Hematopoietic multipotent progenitor cell treated with erythropoietin and hydrocortisone succinate and interleukin-3 and kit ligand, for 15 days (in vitro differentiated cells): ENCODE measurements at regions not wholly inside any gene's neighbourhood (a gene's known extent, or its start where the extent isn't known, plus 50 kb on each side); places are given as distances from the start of the nearest gene placed in this dataset.
"Not testable (repeated sequence)": the region's sequence is repeated elsewhere in the genome, so short reads cannot be mapped to it uniquely, and the experiment has no call there.

ENCODE experiments used
- DNase-seq: peaks from one replicate; pipeline ENCODE4 v3.0.0-alpha.2; 2015; ENCODE audit warnings: low spot score

DNA sequence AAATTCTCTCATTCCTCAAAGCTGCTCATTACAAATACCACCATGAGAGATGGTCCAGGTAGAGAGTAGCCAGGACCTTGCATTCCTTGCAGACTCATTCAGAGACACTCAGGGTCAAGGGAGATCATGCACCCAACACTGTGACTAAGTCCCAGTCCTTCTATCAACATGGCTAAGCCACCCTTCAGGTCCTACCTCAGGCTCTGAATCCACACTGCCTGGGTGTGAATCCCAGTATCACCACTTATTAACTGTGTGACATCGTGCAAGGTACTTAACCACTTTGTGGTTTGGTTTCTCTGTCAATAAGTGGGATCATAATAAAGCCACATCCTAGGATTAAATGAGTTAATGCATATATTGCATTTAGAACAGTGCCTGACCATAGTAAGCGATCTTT is 124.1 kb upstream of the NEIL3 start:
- no peak for DNase-seq

DNA sequence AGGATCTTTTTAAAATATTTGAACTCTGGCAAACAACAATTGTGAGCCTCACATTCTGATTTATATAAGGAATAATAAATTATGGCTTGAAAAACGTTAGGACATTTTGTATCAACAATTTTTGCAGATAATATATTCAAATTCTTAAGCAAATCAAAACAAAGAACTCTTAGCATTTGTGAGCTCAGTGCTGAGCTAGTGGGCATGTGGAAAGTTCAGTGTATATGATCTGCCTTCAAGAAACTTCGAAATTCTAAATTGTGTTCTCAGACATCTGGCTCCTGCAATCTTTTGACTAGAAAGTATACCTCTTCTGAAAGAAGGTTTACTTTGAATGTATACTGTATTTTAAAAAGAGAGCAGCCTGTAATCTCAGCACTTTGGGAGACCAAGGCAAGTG is 122.3 kb upstream of the NEIL3 start:
- DNase-seq = no peak

DNA sequence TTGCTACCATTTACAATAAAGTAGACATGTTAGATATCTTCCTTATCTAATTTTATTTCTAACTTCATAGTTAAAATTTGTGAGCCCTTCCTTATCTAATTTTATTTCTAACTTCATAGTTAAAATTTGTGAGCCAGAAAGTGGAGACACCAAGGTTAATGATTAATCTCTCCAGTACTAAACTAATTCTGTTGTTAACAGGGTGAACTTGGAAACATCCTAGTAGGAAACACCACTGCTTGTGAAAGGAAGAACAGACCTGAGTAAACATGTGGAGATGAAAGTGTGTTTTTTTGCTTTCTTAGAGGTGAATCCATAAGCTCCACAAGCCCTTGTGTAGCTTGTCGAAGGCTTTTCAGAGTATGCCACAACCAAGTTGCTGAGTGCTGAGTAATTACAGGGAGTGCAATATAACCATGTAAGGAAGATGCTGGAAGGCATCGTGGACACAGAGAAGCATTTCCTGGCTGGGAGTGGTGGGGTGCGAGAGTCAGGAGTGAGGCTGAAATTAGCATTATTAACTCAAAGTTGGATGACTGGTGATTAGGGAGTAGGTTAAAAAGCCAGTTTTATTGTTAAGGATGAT is 118.6 kb upstream of the NEIL3 start:
- DNase-seq = no peak

DNA sequence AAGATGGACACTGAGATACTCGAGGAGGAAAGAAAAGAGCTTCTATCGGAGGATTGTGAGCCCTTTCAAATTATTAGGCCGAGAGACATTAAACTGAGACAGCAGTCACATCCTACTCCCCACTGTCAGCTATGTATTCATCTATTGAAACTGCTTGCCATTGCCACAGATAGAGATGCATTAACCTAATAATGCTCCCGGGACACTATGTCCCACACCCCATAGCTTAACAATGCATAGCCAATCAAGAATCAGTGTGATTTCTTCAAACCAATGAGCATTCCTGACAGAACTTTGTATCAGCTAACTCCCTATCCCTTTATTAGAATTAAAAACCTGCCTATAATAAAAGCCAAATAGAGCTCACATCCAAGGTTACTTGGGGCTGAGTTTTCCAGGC is 118.1 kb upstream of the NEIL3 start:
- DNase-seq = no peak

- no peak for DNase-seq
Measured at GRCh38 chr4:177191991-177192390, 117.7 kb upstream of the NEIL3 start.

GRCh38 chr4:177193024-177193715 is 116.5 kb upstream of the NEIL3 start:
- DNase-seq = not testable (repeated sequence)

DNA sequence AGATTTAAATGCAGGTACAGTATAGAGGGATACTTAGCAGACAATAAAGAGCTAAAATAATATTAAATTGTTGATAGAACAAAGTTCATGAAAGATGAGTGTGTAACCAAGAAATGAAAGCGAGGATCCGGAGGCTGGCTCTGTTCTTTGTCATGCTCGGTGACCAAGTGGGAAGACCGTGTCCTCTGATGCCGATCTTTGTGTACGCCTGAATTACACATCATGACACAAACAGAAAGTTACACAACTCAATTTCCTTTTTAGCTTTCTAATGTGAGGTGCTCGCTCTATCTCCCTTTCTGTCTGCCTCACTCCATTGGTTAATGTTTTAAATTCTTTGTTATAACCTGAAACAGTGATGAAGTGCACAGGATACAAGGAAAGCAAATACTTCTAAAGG is 114.8 kb upstream of the NEIL3 start:
- DNase-seq = no peak

- no peak for DNase-seq
Measured at GRCh38 chr4:177196615-177197014, 113.1 kb upstream of the NEIL3 start.

DNA sequence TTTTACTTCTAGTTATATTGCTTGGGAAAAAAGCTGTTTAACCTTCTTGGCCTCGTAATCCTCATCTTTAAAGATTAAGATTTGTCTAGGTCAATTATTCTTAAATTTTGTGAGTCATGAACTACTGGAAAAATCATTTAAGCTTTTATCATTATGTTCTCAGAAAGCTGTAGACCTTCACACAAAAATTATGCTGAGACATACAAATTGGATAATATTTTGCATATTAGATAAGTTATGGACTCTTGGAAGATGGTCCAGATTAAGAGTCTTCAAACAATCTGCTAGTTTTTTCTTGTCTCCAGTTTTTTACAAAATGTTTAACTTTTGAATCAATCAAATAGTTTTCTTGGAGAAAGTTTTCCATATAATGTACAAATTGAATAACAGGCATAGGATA is 108.1 kb upstream of the NEIL3 start:
- DNase-seq = no peak

- DNase-seq = no peak
Measured at GRCh38 chr4:177204126-177204525, 105.5 kb upstream of the NEIL3 start.

- DNase-seq = no peak
Measured at GRCh38 chr4:177214935-177215334, 94.7 kb upstream of the NEIL3 start.

DNA sequence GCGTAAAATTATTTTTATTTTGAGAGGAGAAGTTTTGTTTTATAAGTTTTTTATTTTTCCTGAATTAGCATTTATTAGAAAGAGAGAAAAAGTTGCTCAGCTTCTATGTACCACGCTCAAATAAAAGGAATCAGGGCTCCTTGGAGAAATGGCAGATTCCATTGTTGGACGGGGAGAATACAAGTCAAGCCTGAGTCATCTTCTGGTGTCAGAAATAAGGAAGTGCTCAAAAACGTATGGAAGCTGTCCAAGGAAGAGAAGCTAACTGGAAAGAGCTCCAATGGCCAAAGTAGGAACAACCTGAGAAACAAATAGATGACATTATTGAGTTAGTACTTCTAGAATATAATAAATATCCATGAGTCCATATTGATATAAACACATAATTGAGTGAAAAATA is 89.3 kb upstream of the NEIL3 start:
- DNase-seq = no peak

DNA sequence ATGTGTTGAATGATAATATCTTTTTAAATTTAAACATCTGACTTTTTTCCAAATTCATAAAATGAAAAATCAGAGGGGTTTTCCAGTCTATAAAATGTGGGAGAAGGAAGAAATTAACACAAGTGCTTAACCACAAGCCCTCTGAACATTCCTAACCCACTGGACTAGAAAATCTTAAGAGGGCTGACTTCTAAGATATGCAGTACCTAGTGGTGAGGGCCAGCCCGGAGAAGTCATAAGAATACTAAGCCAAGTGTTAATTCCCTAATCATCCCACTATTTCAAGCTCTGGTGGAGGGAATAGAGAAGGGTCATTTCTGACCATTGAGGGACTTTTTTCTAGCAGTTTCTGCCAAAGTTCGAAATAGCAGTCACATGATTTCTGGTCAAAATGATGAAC is 86.9 kb upstream of the NEIL3 start:
- DNase-seq = no peak

DNA sequence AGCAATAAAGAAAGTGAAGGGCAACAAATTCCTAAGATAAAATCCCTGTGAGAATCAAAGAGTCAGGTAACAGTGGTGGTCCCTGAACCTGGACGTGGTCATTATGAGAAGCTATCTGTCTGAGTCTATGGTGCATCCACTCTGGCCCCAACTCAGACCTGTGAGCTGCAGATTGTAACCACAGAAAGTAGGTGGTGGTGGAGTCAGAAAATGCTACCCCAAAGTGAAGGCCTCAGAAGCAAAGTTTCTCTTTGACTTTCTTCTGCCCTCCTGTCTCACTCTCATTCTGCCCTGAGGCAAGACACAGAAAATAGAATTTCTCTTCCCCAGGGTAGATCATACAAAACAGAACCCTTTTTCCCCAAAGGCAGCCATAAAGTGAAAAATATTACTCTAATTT is 84.1 kb upstream of the NEIL3 start:
- no peak for DNase-seq

DNA sequence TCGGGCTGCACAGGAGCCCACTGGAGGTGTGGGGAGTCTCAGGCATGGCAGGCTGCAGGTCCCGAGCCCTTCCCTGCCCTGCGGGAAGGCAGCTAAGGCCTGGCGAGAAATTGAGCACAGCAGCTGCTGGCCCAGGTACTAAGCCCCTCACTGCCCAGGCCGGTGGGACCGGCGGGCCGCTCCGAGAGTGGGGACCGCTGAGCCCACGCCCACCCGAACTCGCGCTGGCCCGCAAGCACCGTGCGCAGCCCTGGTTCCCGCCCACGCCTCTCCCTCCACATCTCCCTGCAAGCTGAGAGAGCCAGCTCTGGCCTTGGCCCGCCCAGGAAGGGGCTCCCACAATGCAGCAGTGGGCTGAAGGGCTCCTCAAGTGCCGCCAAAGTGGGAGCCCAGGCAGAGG is 82.0 kb upstream of the NEIL3 start:
- no peak for DNase-seq

DNA sequence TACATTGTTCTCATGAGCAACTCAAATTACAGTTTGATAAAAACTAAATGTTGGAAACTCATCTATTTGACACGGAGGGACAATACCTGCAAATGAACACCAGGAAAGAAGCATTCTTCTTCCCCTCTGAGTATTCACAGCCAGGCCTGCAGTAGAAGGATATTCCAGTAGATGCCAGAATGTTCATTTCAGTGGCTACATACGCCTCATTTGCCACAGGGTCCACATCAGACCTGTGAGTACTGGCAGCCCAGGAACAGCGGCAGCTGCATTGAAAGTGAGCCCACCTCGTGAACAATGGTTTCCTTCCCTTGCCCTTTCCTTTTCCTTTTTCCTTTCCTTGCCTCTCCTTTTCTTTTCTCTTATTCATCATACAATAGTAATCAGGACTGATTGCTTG is 81.1 kb upstream of the NEIL3 start:
- DNase-seq = no peak

DNA sequence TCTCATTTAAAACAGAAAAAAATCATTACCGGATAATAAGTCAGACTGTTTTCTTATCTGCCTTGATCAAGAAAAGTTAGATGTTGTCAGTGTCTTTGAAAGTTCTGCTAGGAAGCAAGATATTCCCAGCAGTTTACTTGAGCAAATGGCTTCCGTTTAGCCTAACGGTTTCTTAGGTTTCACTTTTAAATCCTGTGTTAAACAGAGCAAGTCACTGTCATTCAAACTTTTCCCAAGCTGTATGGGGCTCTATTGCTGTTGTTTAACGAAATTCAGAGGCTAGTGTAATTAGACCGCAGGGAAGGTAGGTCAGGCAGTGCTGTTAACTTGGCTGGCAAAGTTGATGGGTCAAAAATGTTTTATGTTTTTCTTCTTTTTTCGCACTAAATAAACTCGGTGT is 80.3 kb upstream of the NEIL3 start:
- DNase-seq = no peak

DNA sequence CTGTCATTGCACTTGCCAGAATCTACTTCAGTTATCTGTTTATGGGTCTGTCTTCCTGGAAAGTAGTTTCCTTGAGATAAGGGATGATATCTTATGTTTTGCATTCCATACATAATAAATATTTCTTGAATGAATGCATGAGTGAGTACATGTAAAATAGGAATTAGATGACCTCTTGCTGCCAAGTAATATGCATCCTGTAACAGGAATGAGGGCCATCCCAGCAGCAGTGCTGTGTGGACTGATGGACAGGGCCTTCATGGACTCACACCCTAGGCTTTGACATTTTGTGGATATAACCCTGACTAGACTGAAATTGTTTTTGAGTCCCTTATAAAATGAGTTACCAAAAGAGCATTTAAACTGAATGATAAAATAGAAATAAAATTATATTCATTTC is 77.2 kb upstream of the NEIL3 start:
- DNase-seq = no peak

GRCh38 chr4:177235026-177235425 is 74.6 kb upstream of the NEIL3 start:
- no peak for DNase-seq

DNA sequence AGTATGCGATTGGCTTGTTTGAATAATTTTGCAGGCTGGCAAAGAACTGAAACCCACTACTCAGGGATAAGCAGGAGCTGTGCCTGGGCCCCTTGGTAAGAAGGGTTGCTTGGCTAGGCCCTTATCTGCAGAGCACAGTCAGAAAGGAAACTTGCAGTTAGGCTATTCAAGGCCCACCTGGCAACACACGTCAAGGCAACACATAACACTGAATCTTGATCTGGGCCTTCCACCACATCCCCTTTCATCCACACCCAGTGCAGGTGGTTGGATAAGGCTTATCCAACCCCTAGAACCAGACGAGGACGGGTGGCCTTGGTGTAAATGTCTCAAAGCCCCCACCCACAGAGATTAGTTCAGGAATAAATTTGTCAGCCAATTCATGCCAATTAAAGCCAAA is 72.8 kb upstream of the NEIL3 start:
- DNase-seq = no peak

- DNase-seq = no peak
Measured at GRCh38 chr4:177237291-177237690, 72.4 kb upstream of the NEIL3 start.

DNA sequence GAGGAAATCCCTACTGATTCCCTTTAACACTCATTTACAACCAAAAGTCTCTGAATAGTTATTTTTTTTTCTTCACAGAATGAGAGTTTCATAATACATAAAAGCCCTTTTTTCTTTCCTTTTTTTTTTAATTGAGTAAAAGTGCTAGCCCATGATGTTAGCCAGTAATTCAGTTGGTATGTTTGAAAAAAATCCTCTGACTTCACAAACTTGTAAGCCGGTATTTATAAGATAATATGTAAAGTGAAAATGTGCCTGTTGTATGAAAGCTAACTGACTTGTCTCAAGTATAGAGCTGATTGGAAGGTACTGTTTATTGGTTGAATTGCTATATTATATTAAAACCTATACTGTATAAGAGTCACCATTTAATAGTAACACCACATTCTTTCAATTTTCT is 70.2 kb upstream of the NEIL3 start:
- DNase-seq = no peak

- DNase-seq = no peak
Measured at GRCh38 chr4:177239878-177240277, 69.8 kb upstream of the NEIL3 start.

DNA sequence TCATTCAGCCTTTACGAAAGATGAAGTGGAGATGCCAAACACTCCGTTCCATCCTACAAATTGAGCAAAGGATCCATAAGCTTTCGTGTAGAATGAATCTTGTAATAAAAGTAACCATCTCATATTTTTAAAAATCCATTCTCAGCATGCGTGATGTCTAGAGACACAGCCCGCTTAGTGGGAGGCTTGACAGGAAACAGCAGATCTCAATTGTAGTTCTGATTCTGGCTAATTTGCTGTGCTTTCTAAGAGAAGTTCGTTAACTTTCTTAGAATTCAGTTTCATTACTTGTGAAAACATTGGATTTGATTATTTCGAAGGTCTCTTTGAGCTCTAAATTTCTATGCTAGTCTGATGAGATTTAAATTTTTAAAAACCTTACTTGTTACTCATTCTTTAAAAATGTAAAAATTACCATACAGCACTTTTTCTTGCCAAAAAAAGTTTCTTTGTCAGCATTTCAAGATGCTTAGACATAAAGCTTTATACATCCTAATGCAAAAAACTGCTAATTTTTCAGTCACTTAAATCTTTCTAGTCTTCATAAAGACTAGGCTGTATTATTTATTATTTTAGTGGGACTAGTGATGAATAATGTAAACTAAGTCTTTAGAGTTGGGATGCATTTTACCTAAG is 66.9 kb upstream of the NEIL3 start:
- no peak for DNase-seq
